GM23338 (cell line): ENCODE measurements at regions not wholly inside any gene's neighbourhood (a gene's known extent, or its start where the extent isn't known, plus 50 kb on each side); places are given as distances from the start of the nearest gene placed in this dataset.

ENCODE experiments used
- EZH2 ChIP-seq: fragments of 200-600 bp; sonication (generic); IDR thresholded peaks from one replicate; pipeline ENCODE4 v1.8.0; 2017; ENCODE audit warnings: antibody characterized with exemption, mild to moderate bottlenecking, low read depth; ENCODE audit not compliant: unreplicated experiment
- ZNF331 ChIP-seq: fragments of 250-450 bp; sonication (Bioruptor Pico); IDR thresholded peaks from 2 replicates; pipeline ENCODE4 v1.5.0; 2020; ENCODE audit warnings: low read depth, mild to moderate bottlenecking, moderate library complexity
- TF ChIP-seq, protein P1 (sequence below), 2 experiments: fragments of 200-600 bp in 1 of 2; sonication (generic) in 1 of 2; conservative IDR thresholded peaks; 2 replicates each; pipeline versions ENCODE4 v1.5.1 to v1.6.1; 2016 to 2017; ENCODE audit warnings: antibody characterized with exemption in 2 of 2, low read depth in 2 of 2, mild to moderate bottlenecking in 2 of 2, moderate library complexity in 1 of 2

DNA sequence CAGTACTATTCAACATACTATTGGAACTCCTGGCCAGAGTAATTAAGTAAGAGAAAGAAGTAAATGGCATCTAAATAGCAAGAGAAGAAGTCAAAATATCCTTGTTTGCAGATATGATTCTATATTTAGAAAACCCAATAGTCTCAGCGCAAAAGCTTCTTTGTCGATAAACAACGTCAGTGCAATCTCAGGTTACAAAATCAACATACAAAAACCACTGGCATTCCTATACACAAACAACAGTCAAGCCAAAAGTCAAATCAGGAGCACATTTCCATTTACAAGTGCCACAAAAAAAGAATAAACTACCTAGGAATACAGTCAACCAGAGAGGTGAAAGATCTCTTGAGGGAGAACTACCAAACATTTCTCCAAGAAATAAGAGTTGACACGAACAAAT, 1901.9 kb upstream of the ACO1 start:
- TF ChIP-seq, protein P1, sequence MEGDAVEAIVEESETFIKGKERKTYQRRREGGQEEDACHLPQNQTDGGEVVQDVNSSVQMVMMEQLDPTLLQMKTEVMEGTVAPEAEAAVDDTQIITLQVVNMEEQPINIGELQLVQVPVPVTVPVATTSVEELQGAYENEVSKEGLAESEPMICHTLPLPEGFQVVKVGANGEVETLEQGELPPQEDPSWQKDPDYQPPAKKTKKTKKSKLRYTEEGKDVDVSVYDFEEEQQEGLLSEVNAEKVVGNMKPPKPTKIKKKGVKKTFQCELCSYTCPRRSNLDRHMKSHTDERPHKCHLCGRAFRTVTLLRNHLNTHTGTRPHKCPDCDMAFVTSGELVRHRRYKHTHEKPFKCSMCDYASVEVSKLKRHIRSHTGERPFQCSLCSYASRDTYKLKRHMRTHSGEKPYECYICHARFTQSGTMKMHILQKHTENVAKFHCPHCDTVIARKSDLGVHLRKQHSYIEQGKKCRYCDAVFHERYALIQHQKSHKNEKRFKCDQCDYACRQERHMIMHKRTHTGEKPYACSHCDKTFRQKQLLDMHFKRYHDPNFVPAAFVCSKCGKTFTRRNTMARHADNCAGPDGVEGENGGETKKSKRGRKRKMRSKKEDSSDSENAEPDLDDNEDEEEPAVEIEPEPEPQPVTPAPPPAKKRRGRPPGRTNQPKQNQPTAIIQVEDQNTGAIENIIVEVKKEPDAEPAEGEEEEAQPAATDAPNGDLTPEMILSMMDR (conservative IDR thresholded peaks at IDR 0.05; ENCODE audit: low read depth in 2 of 2): no peak
- TF ChIP-seq EZH2: no peak
- TF ChIP-seq ZNF331: no peak
